GM23338 (cell line): ENCODE measurements at regions not wholly inside any gene's neighbourhood (a gene's known extent, or its start where the extent isn't known, plus 50 kb on each side); places are given as distances from the start of the nearest gene placed in this dataset.

Experiments used
- ATAC-seq: fragments of 200-7000 bp; cut with Tn5 transposase; 3 replicates; pipeline ENCODE4 v1.9.1; 2020
- DNase-seq: peaks from one replicate; pipeline ENCODE4 v3.0.0-alpha.2; 2015; ENCODE audit warnings: low spot score
- H2AFZ ChIP-seq: fragments of 200-600 bp; sonication (generic); 2 replicates; pipeline ENCODE4 v1.8.0; 2016; ENCODE audit warnings: antibody characterized with exemption, mild to moderate bottlenecking, moderate library complexity
- H3F3A ChIP-seq: fragments of 200-600 bp; sonication (generic); replicated peaks from 2 replicates; pipeline ENCODE4 v1.8.0; 2017; ENCODE audit warnings: antibody characterized with exemption, mixed run types, low read depth
- H3K27ac ChIP-seq: fragments of 200-600 bp; sonication (generic); 2 replicates; pipeline ENCODE4 v1.6.1; 2016; ENCODE audit warnings: low read depth
- H3K27me3 ChIP-seq: fragments of 200-600 bp; sonication (generic); 2 replicates; pipeline ENCODE4 v1.8.0; 2016; ENCODE audit warnings: mild to moderate bottlenecking, mixed run types, moderate library complexity; ENCODE audit not compliant: insufficient read depth
- H3K36me3 ChIP-seq: fragments of 200-600 bp; sonication (generic); 2 replicates; pipeline ENCODE4 v1.8.0; 2016; ENCODE audit warnings: mild to moderate bottlenecking; ENCODE audit not compliant: insufficient read depth
- H3K4me1 ChIP-seq: fragments of 200-600 bp; sonication (generic); 2 replicates; pipeline ENCODE4 v1.8.0; 2016; ENCODE audit warnings: mild to moderate bottlenecking, moderate library complexity; ENCODE audit not compliant: insufficient read depth
- H3K4me2 ChIP-seq: fragments of 200-600 bp; sonication (generic); 2 replicates; pipeline ENCODE4 v1.7.1; 2017; ENCODE audit warnings: mixed run types
- H3K4me3 ChIP-seq: fragments of 200-600 bp; sonication (generic); 2 replicates; pipeline ENCODE4 v1.6.1; 2016; ENCODE audit warnings: mixed run types
- H3K79me2 ChIP-seq: fragments of 200-600 bp; sonication (generic); replicated peaks from 2 replicates; pipeline ENCODE4 v1.8.0; 2017; ENCODE audit warnings: mild to moderate bottlenecking; ENCODE audit not compliant: insufficient read depth
- H3K9me2 ChIP-seq: fragments of 200-600 bp; sonication (generic); 2 replicates; pipeline ENCODE4 v1.8.0; 2017; ENCODE audit not compliant: insufficient read depth
- H4K20me1 ChIP-seq: fragments of 200-600 bp; sonication (generic); replicated peaks from 2 replicates; pipeline ENCODE4 v1.8.0; 2017; ENCODE audit warnings: mild to moderate bottlenecking; ENCODE audit not compliant: insufficient read depth
- H3K27ac Mint-ChIP-seq: 2 replicates; pipeline ENCODE4 v1.8.0; 2020; ENCODE audit warnings: inconsistent platforms, mild to moderate bottlenecking, moderate library complexity, mixed read lengths
- H3K27me3 Mint-ChIP-seq: 3 replicates; pipeline ENCODE4 v1.8.0; 2022; ENCODE audit warnings: low read depth, mild to moderate bottlenecking, moderate library complexity, mixed read lengths, inconsistent platforms; ENCODE audit not compliant: insufficient read depth, poor library complexity
- H3K36me3 Mint-ChIP-seq: 3 replicates; pipeline ENCODE4 v1.8.0; 2021; ENCODE audit warnings: low read depth, mild to moderate bottlenecking, inconsistent platforms, moderate library complexity, mixed read lengths
- H3K4me1 Mint-ChIP-seq: 3 replicates; pipeline ENCODE4 v1.8.0; 2020; ENCODE audit warnings: mild to moderate bottlenecking, inconsistent platforms, mixed read lengths
- H3K4me3 Mint-ChIP-seq: 3 replicates; pipeline ENCODE4 v1.8.0; 2021; ENCODE audit warnings: moderate library complexity, mild to moderate bottlenecking, inconsistent platforms, mixed read lengths
- H3K9me3 Mint-ChIP-seq: 3 replicates; pipeline ENCODE4 v1.8.0; 2020; ENCODE audit warnings: moderate library complexity, mild to moderate bottlenecking, inconsistent platforms, mixed read lengths
- ETS1 ChIP-seq: IDR thresholded peaks from 2 replicates; pipeline ENCODE4 v1.6.1; 2016; ENCODE audit warnings: antibody characterized with exemption
- EZH2 ChIP-seq: fragments of 200-600 bp; sonication (generic); IDR thresholded peaks from one replicate; pipeline ENCODE4 v1.8.0; 2017; ENCODE audit warnings: antibody characterized with exemption, mild to moderate bottlenecking, low read depth; ENCODE audit not compliant: unreplicated experiment
- EZH2phosphoT487 ChIP-seq: fragments of 200-600 bp; sonication (generic); IDR thresholded peaks from one replicate; pipeline ENCODE4 v1.8.1; 2018; ENCODE audit warnings: antibody characterized with exemption; ENCODE audit not compliant: unreplicated experiment
- JUNB ChIP-seq: IDR thresholded peaks from one replicate; pipeline ENCODE4 v1.6.1; 2016; ENCODE audit warnings: antibody characterized with exemption; ENCODE audit not compliant: unreplicated experiment
- NANOG ChIP-seq: IDR thresholded peaks from 2 replicates; pipeline ENCODE4 v1.6.1; 2016; ENCODE audit warnings: antibody characterized with exemption, borderline replicate concordance
- POLR2AphosphoS5 ChIP-seq: IDR thresholded peaks from 2 replicates; pipeline ENCODE4 v1.6.1; 2016; ENCODE audit warnings: antibody characterized with exemption, low read depth
- STAT1 ChIP-seq: IDR thresholded peaks from one replicate; pipeline ENCODE4 v1.6.1; 2016; ENCODE audit warnings: antibody characterized with exemption; ENCODE audit not compliant: unreplicated experiment
- ZNF114 ChIP-seq: fragments of 250-450 bp; sonication (Bioruptor Pico); IDR thresholded peaks from 2 replicates; pipeline ENCODE4 v1.5.0; 2020; ENCODE audit warnings: mild to moderate bottlenecking, moderate library complexity
- TF ChIP-seq, protein P1 (sequence below): IDR thresholded peaks from one replicate; pipeline ENCODE4 v1.6.1; 2018; ENCODE audit warnings: antibody characterized with exemption; ENCODE audit not compliant: unreplicated experiment
- TF ChIP-seq, protein P2 (sequence below), 2 experiments: fragments of 200-600 bp in 1 of 2; sonication (generic) in 1 of 2; conservative IDR thresholded peaks; 2 replicates each; pipeline versions ENCODE4 v1.5.1 to v1.6.1; 2016 to 2017; ENCODE audit warnings: antibody characterized with exemption in 2 of 2, low read depth in 2 of 2, mild to moderate bottlenecking in 2 of 2, moderate library complexity in 1 of 2

- TF ChIP-seq EZH2phosphoT487 (no peak), ETS1 (no peak), STAT1 (no peak), EZH2 (no peak), ZNF114 (CRISPR knock-in tag) (no peak), POLR2AphosphoS5 (no peak), NANOG (no peak)
- TF ChIP-seq, protein P1, sequence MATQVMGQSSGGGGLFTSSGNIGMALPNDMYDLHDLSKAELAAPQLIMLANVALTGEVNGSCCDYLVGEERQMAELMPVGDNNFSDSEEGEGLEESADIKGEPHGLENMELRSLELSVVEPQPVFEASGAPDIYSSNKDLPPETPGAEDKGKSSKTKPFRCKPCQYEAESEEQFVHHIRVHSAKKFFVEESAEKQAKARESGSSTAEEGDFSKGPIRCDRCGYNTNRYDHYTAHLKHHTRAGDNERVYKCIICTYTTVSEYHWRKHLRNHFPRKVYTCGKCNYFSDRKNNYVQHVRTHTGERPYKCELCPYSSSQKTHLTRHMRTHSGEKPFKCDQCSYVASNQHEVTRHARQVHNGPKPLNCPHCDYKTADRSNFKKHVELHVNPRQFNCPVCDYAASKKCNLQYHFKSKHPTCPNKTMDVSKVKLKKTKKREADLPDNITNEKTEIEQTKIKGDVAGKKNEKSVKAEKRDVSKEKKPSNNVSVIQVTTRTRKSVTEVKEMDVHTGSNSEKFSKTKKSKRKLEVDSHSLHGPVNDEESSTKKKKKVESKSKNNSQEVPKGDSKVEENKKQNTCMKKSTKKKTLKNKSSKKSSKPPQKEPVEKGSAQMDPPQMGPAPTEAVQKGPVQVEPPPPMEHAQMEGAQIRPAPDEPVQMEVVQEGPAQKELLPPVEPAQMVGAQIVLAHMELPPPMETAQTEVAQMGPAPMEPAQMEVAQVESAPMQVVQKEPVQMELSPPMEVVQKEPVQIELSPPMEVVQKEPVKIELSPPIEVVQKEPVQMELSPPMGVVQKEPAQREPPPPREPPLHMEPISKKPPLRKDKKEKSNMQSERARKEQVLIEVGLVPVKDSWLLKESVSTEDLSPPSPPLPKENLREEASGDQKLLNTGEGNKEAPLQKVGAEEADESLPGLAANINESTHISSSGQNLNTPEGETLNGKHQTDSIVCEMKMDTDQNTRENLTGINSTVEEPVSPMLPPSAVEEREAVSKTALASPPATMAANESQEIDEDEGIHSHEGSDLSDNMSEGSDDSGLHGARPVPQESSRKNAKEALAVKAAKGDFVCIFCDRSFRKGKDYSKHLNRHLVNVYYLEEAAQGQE: no peak
- TF ChIP-seq, protein P2, sequence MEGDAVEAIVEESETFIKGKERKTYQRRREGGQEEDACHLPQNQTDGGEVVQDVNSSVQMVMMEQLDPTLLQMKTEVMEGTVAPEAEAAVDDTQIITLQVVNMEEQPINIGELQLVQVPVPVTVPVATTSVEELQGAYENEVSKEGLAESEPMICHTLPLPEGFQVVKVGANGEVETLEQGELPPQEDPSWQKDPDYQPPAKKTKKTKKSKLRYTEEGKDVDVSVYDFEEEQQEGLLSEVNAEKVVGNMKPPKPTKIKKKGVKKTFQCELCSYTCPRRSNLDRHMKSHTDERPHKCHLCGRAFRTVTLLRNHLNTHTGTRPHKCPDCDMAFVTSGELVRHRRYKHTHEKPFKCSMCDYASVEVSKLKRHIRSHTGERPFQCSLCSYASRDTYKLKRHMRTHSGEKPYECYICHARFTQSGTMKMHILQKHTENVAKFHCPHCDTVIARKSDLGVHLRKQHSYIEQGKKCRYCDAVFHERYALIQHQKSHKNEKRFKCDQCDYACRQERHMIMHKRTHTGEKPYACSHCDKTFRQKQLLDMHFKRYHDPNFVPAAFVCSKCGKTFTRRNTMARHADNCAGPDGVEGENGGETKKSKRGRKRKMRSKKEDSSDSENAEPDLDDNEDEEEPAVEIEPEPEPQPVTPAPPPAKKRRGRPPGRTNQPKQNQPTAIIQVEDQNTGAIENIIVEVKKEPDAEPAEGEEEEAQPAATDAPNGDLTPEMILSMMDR (conservative IDR thresholded peaks at IDR 0.05; ENCODE audit: low read depth in 2 of 2): no peak
Measured at GRCh38 chr7:434891-435629, 84.6 kb downstream of the PDGFA start (continued).

GRCh38 chr7:435630-436366, 83.8 kb downstream of the PDGFA start:
- no peak for ATAC-seq
- Histone ChIP-seq H3K4me2 (no peak overlapping the region), H2AFZ (no peak overlapping the region), H3F3A (no peaks in the 10 kb centered on the region; the same call in 1 of the 2 replicates), H3K79me2 (no peaks in the 10 kb centered on the region), H3K9me2 (no peaks in the 10 kb centered on the region), H4K20me1 (no peaks in the 10 kb centered on the region), H3K4me3 (no peak overlapping the region), H3K36me3 (no peaks in the 10 kb centered on the region), H3K27ac (no peak overlapping the region), H3K27me3 (no peaks in the 10 kb centered on the region), H3K4me1 (peaks cover 8% of the 10 kb centered on the region; the same call in 1 of the 2 replicates)
- Mint-ChIP-seq H3K4me1 (peaks cover 19% of the 10 kb centered on the region), H3K9me3 (peaks cover 6% of the 10 kb centered on the region; the same call in 1 of the 3 replicates), H3K27me3 (peaks cover 3% of the 10 kb centered on the region), H3K27ac (no peak overlapping the region), H3K4me3 (no peak overlapping the region; the same call in 2 of the 3 replicates), H3K36me3 (no peaks in the 10 kb centered on the region; the same call in 2 of the 3 replicates)
- DNase-seq: no peak
- TF ChIP-seq JUNB: no peak
- TF ChIP-seq ZNF114 (CRISPR knock-in tag): no peak
- TF ChIP-seq STAT1: no peak
